DMS79 treated with DMSO at 0.1 percent for 48 hours (cell line): ENCODE measurements at regions not wholly inside any gene's neighbourhood (a gene's known extent, or its start where the extent isn't known, plus 50 kb on each side); places are given as distances from the start of the nearest gene placed in this dataset.

Experiments
- DNase-seq: peaks from one replicate; lab custom pipeline; 2025; lab: John Stamatoyannopoulos, UW

DNA sequence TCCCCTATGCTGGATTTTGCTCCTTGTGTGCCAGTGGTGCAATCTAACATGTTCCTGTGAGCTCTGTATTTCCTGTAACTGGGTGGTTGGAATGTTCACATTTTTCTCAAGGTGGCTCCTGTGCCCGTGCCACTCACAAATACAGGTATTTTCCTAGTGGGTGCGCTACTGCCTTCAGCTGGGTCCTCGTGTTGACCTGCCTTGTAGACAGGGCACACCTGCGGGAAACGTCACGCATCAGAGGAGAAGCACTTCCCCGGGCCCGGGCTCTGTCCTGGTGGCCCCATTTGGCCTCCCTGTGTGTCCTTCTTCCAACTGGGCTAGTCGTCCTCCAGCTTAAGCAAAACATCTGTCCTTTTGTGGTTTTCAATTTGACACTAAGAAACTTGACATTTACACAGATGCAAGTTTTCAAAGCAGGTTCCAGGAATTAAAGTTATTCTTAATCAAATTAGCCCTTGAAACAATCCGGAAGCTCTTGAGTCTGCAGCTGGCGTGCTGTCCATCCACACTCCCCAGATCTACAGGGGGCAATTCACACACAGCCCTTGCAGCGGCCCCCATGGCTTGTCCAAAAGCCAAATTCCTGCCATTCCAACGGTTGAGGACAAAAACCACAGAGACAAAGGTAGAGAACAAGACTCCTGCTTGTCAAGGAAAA is 275.1 kb downstream of the CDC5L start:
- DNase-seq: peak; percentile 71

- DNase-seq: no peak
These were observed 276.5 kb downstream of the CDC5L start for GRCh38 chr6:44663860-44664634.

GRCh38 chr6:44664716-44665115 is 277.2 kb downstream of the CDC5L start:
- DNase-seq: no peak

GRCh38 chr6:44665143-44665542 is 277.6 kb downstream of the CDC5L start:
- no peak for DNase-seq

DNA sequence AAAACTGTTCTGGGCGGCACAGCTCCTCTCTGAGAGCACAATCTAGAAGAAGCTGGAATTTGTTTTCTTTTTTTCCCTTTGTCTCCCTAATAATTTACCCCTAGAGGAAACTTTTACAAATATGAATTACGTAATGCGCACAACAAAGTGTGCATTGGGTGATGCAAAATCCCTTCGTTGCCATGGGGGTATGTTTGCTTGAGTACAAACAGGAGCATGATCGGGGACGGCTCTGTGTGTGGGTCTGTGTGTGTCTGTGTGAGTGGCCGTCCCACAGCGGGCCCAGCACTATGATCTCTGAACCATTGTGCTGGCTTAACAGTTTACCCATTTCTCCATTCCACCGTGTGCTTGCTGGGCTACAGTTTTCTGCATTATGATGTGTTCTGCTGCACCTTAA is 278.2 kb downstream of the CDC5L start:
- DNase-seq: no peak

- DNase-seq: no peak
These were observed 278.8 kb downstream of the CDC5L start for GRCh38 chr6:44666324-44666723.

GRCh38 chr6:44667226-44667625 is 279.7 kb downstream of the CDC5L start:
- no peak for DNase-seq

DNA sequence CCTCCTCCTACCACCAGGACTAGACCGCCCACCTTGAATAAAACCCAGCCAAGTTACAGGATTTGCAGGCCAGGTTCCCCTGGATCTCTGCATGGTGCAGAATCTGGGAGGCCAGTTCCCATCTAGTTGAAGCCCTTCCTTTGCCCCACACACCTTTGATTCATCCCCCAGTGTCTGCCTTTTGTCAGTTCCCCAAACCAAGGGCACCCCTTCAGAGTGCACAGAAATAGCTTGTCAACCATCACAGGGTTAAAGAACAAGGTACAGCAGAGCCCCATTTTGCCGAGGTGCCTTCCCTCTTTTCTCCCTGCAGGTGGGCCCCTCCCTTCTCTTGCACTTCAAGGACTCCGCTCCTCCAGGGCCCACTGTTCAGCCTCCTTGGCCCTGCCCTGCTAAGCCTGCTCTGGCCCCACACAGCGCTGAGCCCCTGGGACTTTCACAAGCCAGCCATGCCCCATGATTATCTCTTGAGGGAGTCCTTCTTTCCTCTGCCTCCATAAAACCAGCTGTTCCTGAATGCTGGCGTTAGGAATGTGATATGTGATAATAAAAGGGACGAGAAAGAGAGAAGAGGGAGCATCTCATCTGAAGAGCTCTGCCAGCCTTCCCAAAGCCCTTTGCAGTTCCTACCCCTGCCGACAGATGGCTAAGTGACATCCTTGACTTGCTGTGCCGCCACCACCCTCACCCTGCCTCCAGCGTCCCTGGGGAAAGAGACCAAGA is 280.3 kb downstream of the CDC5L start:
- no peak for DNase-seq

GRCh38 chr6:44668391-44668930 is 281.0 kb downstream of the CDC5L start:
- DNase-seq: no peak

DNA sequence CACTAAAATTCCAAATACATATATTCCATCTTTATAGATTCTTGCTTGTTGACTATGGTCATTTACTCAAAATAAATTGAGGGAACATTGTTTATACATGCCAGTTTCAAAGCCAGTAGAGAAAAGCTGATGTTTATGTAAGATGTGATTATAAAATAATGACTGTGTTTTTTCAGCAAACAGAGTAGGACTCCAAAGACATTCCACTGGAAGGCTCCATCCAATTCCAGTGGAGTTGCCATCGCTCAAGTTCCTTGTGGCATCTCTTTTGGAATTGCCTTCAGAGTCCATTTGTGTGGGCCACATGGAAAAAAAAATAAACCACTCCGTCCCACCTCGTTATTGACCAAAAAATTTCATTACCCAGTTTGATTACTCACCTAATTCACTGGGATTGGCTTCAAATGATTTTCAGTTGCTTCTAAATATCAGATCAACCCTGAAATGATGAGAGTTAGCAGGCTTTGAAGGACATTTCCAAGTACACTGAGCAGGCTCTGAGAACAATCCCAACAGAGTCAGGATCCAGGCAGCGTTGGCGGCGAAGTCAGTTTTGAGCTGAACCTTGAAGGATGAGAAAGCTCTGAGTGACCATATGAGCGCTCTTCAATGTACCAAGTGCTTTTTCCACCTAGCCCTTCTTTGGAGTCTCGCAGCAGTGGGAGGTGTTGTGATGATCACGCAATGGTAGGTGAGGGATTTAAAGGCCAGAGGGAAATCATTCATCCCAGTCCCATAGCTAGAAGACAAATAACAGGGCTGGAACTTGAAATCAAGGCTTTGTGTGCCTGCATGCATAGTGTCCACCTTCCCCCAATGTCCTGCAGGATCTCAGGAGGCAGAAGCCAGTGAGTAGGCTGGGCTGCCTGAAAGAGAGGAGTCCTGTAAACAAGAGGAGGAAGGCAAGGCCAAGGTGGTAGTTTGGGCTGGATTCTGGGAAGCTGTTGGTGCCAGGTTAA is 281.7 kb downstream of the CDC5L start:
- DNase-seq: no peak

DNA sequence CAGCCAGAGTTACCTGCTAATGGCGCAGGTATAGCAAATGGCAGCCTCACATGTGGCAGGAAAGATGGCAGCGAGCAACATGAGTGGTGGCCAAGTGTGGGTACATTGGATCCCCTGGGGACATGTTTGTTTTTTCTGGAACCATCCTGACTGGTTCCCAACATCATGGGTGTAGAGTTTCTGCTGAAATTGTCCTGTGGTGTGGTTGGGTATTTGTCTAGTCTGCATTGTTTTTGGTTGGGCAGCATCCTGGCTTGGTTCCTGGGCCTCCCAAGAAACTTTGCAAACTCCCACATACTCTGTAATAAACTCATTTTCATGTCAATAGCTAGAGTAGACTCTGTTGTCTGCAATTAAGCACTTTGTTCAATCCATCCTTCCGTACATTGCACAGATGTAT is 282.6 kb downstream of the CDC5L start:
- DNase-seq: no peak

DNA sequence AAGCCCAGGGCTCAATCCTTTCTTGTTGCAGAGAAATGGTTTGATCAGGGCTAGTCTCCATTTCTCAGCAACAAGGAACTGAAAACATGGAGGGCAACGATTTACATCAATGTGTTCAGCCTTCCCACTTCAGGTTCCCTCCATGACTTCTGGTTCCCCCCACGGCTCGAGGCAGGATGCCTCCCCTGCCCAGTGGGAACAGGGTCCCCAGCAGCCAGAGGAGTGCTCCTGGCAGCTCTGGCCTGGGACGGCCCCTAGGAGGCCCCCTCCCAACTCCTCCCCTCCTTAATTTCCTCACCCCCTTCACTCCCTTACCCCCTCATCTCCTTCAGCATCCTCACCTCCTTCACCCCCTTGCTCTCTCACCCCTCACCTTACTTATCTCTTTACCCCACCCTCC is 283.8 kb downstream of the CDC5L start:
- no peak for DNase-seq

- no peak for DNase-seq
These were observed 284.6 kb downstream of the CDC5L start for GRCh38 chr6:44672086-44672485.

- no peak for DNase-seq
These were observed 285.3 kb downstream of the CDC5L start for GRCh38 chr6:44672841-44673240.

GRCh38 chr6:44674226-44675155 is 287.0 kb downstream of the CDC5L start:
- DNase-seq: no peak

DNA sequence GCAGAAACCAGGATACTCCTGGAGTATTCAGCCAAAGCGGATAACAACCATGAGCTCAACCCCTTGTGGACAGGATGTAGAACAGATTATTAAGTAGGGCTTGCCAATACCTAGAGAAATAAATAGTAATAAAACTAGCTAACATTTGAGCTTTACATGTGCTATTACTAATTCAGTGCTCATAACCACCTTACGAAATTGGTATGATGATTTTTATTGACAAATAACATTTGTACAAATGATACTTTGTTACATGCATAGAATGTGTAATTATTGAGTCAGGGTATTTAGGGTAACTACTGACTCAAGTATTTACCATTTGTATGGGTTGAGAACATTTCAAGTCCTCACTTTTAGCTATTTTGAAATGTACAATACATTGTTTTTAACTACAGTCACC is 287.9 kb downstream of the CDC5L start:
- DNase-seq: no peak

DNA sequence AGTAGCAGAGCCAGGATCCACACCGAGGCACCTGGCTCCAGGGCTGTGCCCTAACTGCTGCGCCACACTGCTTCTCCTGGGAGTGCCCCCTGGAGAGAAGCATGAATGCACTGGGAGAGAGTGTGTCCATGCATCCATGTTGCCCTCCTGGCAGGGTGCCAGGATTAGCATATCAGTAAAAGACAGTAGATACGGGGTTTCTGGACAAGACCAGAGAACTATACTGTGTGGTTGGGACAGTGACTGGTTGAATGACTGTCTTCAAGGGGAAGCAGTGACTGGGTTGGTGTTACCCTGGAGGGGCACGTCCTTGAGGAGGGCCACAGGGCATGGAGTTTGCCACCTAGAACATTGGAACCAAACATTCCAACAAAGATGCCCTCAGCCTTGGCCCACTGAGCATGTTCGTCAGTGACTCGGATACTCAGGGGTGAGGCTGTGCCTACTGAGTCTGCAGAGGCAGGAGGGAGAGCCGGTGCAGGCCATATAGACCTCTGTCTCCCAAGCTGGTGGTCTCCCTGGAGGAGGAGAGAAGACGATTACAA is 288.8 kb downstream of the CDC5L start:
- DNase-seq: no peak

DNA sequence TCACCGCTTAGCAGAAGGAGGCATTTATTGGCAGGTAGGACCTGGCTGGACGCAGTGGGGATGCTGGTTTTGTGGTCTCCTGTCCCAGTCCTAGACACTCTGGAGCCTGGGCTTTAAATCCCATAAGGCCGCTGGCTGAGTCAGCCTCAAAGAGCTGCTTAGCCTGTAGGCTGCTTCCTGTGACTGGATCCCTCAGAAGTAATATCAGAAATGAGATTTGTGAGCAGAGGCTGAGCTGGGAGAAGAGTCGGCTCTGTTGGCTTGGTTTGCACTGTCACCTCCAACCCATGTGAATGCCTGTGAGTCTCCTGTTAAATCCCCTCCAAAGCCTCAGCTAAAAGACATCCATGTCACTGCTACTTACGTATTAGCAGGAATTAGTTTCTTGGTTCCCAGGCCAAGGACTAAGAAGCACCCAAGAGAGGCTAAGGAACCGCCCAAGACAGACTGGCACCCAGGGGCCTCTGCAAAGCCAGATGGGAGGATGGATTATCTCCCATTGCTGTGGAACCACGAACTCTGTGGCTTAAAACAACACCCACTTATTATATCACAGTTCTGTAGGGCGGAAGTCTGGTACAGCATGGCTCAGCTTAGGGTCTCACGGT is 289.4 kb downstream of the CDC5L start:
- no peak for DNase-seq

DNA sequence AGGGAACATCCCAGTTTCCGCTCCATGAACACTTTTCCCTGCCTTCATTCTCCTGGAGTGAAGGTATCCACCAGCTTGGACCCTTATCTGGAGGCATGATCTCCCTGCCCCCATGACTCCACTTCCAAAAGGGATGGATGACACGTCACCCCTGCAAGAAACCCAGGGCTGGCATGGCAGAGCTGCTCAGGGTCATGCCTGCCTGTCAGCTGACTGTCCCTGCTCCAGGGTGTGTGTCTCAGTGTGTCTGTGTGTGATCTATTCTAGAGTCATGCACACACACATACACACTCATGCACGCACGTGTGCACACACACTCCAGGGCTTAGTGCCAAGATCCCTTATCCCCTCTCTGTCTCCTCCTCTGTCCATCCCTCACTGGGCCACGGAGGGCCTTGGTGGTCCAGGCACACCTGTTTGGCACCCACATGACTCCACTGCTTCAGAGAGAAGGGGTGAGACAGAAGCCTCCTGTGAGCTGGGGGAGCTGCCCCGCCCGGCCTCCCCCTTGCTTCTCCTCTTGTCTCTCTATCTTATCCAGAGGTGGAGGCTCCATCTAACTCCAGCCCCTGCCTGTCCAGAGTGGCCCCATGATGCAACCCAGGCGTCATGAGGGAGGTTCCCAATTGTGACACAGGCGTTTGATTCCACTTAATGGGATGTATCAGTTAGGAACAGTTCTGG is 290.9 kb downstream of the CDC5L start:
- no peak for DNase-seq
